Left ventricle myocardium superior (tissue), 1 donor: ENCODE measurements at regions not wholly inside any gene's neighbourhood (a gene's known extent, or its start where the extent isn't known, plus 50 kb on each side); places are given as distances from the start of the nearest gene placed in this dataset.

ENCODE experiments used
- ATAC-seq: fragments of 200-7000 bp; cut with Tn5 transposase; one replicate; pipeline ENCODE4 v1.9.1; 2020; ENCODE audit warnings: mild to moderate bottlenecking, moderate library complexity
- DNase-seq: peaks from one replicate; pipeline ENCODE4 v3.0.0-alpha.2; 2020
- intact Hi-C: fragments of 100-400 bp; cut with micrococcal nuclease; formaldehyde crosslinking; loops from one replicate; pipeline ENCODE4 v1.11.0; 2022
- donor health status: DM: no; HTN: yes; CAD: no; lungs with severe emphysema.

GRCh38 chr12:20212658-20213555 is 155.4 kb upstream of the PDE3A start:
- intact Hi-C loops = no loop called here
- peak; percentile 98 for ATAC-seq
- DNase-seq = peak; percentile 85

DNA sequence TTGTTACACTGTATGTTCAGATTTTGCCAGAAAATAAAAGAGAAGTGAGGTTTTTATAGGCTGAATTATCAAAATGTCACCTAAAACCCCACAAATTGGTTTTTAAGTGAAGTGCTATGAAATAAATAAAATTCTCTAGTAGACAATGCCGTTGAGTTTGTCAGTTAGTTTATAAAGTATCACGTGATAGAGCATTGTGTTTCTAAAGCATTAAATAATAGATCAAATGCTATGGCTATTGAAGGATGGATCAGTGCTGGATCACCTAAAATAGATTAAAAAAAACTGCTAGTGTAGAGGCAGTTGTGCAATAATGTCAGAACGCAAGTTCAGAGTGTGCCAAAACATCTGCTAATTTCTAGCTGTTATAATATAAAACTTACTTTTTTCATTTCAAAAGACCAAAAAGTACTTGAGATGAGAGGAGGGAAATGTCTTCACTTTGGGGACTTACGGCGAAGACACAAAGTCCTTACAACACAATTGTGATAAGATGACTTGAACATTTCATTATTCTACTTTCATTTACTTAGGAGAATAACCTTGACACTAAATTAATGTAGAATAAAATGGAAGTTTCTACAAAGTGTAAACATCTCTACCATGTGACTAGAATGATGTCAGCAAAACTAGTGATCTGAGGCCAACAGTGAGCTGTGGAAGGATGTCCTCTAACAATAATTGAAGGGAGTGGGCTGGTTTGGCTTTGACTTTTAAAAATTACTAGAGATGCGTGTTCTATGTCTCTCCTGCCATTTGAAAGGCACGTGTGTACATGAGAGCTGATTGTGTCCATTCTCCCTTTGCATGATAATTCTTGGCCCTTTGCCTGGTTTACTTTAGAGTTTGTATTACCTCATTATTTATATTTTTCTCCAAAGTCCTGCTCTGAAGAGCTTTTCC is 154.4 kb upstream of the PDE3A start:
- DNase-seq = no peak
- intact Hi-C loops = no loop called here

DNA sequence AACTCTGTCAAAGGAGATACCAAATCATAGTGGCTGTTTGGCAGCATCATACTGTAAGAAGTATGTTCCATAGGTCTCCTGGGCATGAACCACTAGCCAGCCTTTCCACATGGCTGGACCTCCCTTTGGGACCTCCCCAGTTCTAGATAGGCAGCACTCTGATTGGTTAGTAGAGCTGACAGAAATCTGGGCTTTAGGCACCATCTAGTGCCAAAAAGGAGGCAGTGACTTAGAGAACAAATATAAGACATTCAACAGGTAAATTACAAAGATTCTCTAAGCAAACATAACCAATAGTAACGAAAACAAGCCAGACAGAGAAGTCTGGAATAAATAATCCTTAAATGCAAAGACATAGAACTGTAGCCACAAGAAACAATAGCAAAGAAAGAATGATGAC is 148.0 kb upstream of the PDE3A start:
- intact Hi-C loops = no loop called here
- no peak for DNase-seq
- ATAC-seq = peak; percentile 55

More for the DNA sequence above, 154.4 kb upstream of the PDE3A start:
- ATAC-seq = peak; percentile 28

DNA sequence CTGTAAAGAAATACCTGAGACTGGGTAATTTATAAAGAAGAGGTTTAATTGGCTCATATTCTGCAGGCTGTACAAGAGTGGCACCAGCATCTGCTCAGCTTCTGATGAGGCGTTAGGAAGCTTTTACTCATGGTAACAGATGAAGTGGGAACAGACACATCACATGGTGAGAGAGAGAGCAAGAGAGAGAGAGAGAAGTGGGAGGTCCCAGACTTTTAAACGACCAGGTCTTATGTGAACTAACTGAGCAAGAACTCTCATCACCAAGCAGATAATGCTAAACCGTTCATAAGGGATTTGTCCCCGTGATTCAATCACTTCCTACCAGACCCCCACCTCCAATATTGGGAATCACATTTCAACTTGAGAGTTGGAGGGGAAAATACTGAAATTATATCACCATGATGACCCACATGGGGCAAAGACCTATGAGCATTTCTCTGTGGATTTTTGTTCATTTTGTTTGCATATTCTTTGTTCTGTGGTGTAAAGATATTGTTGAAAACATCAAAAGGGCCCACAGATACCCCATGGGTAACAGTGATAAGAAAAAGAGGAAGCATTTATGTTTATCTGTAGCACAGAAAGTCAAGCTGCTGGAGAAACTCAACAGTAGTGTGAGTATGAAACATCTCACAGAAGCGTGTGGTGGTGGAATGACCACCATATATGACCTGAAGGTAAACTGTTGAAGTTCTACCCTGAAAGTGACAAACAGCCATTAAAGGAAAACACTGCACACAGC is 135.2 kb upstream of the PDE3A start:
- DNase-seq (no peak), ATAC-seq (no peak)
- intact Hi-C loops = no loop called here

DNA sequence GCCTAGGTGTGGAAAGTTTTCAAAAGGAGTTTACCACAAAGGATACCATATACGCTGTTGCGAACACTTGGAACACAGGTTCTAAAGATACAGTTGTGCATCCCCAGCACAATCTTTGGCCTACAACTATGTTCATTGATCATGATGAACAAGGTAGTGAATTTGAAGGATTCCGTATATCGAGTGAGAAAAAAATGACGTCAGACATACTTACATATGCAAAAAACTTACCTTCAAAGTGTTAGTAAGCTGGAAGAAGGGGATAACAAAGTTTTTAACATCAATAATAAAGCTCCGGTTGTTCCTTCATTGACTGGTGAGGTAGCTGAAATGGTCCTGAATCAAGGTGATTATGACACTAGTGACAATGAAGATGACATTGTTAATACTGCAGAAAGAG is 133.9 kb upstream of the PDE3A start:
- intact Hi-C loops = no loop called here
- DNase-seq (no peak), ATAC-seq (no peak)

DNA sequence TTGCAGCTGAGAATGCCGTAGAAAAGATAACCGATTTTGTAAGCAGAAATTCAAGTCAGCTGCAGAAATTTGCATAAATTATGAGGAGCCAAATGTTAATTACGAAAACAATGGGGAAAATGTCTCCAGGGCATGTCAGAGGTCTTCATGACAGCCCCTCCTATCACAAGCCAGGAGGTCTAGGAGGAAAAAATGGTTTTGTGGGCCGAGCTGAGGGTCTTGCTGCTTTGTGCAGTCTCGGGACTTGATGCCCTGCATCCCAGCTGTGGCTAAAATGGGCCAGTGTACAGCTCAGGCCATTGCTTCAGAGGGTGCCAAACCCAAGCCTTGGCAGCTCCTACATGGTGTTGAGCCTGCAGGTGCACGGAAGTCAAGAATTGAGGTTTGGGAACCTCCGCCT is 131.2 kb upstream of the PDE3A start:
- ATAC-seq (no peak), DNase-seq (no peak)
- intact Hi-C loops = no loop called here

- DNase-seq (no peak), ATAC-seq (no peak)
- intact Hi-C loops = no loop called here
These were observed 122.8 kb upstream of the PDE3A start for GRCh38 chr12:20245491-20245890.

DNA sequence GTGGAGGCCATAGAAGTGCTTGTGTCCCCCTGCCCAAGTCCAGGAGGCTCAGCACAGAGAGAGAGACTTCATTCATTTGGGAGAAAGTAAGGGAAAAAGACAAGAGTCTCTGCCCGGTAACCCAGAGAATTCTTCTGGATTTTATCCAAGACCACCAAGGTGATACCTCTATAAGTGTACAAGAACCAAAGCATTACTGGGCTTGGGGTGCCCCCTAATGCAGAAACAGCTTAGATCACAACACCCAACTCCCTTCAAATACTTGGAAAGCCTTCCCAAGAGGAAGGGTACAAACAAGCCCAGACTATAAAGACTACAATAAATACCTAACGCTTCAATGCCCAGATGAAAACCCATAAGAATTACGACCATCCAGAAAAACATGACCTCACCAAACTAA is 119.7 kb upstream of the PDE3A start:
- DNase-seq (no peak), ATAC-seq (no peak)
- intact Hi-C loops = no loop called here

GRCh38 chr12:20250761-20251160 is 117.6 kb upstream of the PDE3A start:
- ATAC-seq = no peak
- no peak for DNase-seq
- intact Hi-C loops = no loop called here

DNA sequence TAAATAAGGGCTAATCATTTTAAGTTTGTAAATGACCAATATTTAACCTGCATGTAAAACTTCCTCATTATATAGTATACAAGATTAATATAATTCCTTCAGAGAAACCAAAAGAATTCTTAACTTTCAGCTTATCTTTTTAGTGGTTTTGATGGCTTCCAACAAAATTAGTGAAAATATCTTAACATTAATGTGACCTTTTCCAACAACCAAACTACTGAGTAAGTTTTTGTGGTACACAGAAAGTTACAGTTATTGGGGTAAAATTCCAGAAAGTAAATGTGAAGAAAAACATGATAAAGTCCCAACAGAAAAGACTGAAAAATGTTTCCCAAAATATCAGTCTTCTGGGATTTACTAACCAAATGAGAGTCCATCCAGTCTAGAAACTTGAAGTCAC is 111.0 kb upstream of the PDE3A start:
- intact Hi-C loops = no loop called here
- ATAC-seq (no peak), DNase-seq (no peak)

GRCh38 chr12:20259786-20260185 is 108.6 kb upstream of the PDE3A start:
- ATAC-seq (no peak), DNase-seq (no peak)
- intact Hi-C loops = no loop called here

- no peak for ATAC-seq
- intact Hi-C loops = no loop called here
These were observed 107.5 kb upstream of the PDE3A start for GRCh38 chr12:20260851-20261250.

DNA sequence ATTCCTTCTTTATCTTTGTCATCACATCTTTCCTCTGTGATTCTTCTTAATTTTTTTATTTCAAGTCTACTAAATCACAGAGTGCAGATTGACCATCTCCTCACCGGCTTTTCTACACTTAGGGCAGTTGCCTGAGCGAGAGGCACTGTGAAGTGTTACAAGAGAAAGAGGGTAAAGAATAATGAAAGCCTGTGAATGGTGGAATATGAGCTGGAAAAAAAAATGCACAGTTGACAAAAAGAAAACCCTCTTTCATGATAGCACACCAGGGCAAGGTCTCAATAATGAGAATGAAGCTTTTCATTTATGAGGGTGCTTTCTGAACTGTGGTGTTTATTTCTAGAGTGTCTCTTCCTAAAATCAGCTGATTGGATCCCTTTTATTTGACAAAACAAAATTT is 106.2 kb upstream of the PDE3A start:
- DNase-seq (no peak), ATAC-seq (no peak)
- intact Hi-C loops = no loop called here

More at GRCh38 chr12:20260851-20261250, 107.5 kb upstream of the PDE3A start:
- no peak for DNase-seq

DNA sequence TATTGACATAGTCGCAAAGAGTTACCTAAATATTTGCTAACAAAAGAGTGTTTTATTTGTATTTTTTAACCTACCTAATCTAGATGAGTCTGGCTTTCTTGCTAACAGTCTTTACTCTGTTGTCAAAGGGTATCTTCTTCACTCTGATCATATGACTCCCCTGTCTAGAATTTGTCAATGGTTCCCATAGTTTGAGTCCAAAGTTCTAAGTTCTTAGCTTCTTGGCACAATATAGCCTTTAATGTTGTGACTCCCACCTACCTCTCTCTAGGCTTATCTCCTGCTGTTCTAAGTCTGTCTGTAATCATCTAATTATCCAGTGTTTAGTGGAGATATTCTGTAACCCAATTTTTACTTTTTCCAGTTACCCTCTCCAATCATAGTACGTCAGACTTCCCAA is 104.3 kb upstream of the PDE3A start:
- ATAC-seq = no peak
- intact Hi-C loops = no loop called here
- no peak for DNase-seq

- DNase-seq (no peak), ATAC-seq (peak; percentile 51)
- intact Hi-C loops = no loop called here
These were observed 103.7 kb upstream of the PDE3A start for GRCh38 chr12:20264608-20265114.

- intact Hi-C loops = no loop called here
- DNase-seq (no peak), ATAC-seq (no peak)
These were observed 100.1 kb upstream of the PDE3A start for GRCh38 chr12:20268121-20268732.

DNA sequence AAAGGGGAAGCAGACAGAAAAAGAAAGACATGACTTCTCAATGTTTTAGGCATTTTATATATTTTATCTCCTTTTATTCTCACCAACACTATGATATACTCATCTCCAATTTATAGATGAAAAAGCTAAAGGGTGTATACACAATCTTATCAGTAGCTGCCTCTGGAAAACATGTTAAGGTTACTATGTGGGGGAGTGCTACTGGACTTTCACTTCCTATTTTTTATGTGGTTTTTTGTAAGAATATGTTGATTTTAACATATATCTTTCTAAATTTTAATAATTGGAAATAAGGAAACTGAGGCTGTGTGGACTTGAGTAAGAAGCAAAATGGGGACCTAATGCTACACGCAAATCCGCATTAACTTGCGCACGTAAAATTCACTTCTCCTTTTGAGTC is 99.6 kb upstream of the PDE3A start:
- ATAC-seq = no peak
- DNase-seq = no peak
- intact Hi-C loops = no loop called here

DNA sequence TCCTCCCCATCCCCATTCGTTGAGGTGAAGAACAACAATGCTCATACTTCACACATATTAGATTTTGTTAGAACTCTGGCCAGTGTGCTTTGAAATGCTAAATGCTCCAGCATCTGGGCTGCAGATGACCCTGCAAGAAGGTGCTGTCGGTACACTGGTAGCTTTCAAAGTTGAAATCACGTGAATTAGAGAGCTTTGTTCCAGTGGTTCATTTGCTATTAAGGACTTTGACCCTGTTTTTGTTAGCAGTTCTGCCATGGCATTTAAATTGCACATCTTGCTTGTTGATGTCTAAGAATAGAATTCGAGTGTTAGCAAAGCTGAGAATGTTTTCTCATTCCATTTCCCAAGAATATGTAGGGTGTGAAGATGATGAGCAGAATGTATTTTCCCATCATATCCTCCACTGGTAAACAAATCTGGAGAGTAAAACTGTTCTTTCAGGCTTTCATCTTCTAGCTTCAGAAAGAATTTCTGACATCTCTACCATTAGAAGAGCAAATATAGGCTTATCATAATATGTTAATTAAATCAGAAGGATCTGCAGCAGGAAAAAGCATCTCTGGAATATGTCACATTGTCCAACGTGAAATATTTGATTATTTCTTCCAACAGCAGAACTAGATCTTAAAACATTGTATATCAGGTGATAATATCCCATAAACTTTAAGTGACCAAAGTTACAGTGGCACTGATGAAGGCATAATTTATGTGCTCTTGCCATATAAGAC is 98.8 kb upstream of the PDE3A start:
- ATAC-seq (no peak), DNase-seq (no peak)
- intact Hi-C loops = loop anchor here (10.0 kb wide), 1 partner anchor 95 kb away; the partner anchor contains the start of gene PDE3A
